CD14-positive monocyte (primary cell): ENCODE measurements at regions not wholly inside any gene's neighbourhood (a gene's known extent, or its start where the extent isn't known, plus 50 kb on each side); places are given as distances from the start of the nearest gene placed in this dataset.

Source experiments
- DNase-seq, 3 donors: peaks; one replicate each; pipeline ENCODE4 v3.0.0-alpha.2; 2011 to 2022
- H2AFZ ChIP-seq: 2 replicates; pipeline ENCODE4 v1.6.0; 2012; ENCODE audit warnings: mild to moderate bottlenecking, low read depth, low read length, inconsistent platforms; ENCODE audit not compliant: insufficient read depth, poor library complexity, severe bottlenecking
- H3K27ac ChIP-seq, 2 donors: 1 replicate in 1 of 2; 2 replicates in 1 of 2; pipeline ENCODE4 v1.5.1; 2012 to 2013; ENCODE audit warnings: low read length in 2 of 2, control low read depth in 1 of 2, inconsistent platforms in 1 of 2, low read depth in 1 of 2, mild to moderate bottlenecking in 1 of 2
- H3K27me3 ChIP-seq, 2 donors: one replicate each; pipeline versions ENCODE4 v1.6.0 to v1.6.1; 2011 to 2013; ENCODE audit warnings: low read length in 2 of 2; ENCODE audit not compliant: control insufficient read depth in 2 of 2, insufficient read depth in 2 of 2
- H3K36me3 ChIP-seq, 2 donors: replicated peaks in 1 of 2; 1 replicate in 1 of 2; 2 replicates in 1 of 2; pipeline versions ENCODE4 v1.5.1 to v1.6.1; 2012 to 2013; ENCODE audit warnings: low read length in 2 of 2, control low read depth in 1 of 2, inconsistent platforms in 1 of 2, mild to moderate bottlenecking in 1 of 2; ENCODE audit not compliant: insufficient read depth in 2 of 2, control insufficient read depth in 1 of 2
- H3K4me1 ChIP-seq, 2 donors: 1 replicate in 1 of 2; 2 replicates in 1 of 2; pipeline versions ENCODE4 v1.5.1 to v1.6.1; 2012 to 2013; ENCODE audit warnings: low read length in 2 of 2, control low read depth in 1 of 2, inconsistent platforms in 1 of 2, mild to moderate bottlenecking in 1 of 2, moderate library complexity in 1 of 2; ENCODE audit not compliant: insufficient read depth in 2 of 2, control insufficient read depth in 1 of 2
- H3K4me2 ChIP-seq: replicated peaks from 2 replicates; pipeline ENCODE3; 2012; ENCODE audit warnings: low read length, moderate library complexity, mild to moderate bottlenecking; ENCODE audit not compliant: poor library complexity, severe bottlenecking; ENCODE audit errors: extremely low read depth
- H3K4me3 ChIP-seq, 3 experiments: fragments of 200-600 bp in 1 of 3; sonication (generic) in 1 of 3; replicated peaks in 1 of 3; 1 replicate in 2 of 3; 2 replicates in 1 of 3; pipeline ENCODE4 v1.5.1; 2011 to 2013; ENCODE audit warnings: low read length in 3 of 3, mild to moderate bottlenecking in 3 of 3, control low read depth in 2 of 3, low read depth in 2 of 3, inconsistent platforms in 1 of 3, moderate library complexity in 1 of 3
- H3K79me2 ChIP-seq: 2 replicates; pipeline ENCODE4 v1.6.0; 2012; ENCODE audit warnings: mild to moderate bottlenecking, control low read depth, inconsistent platforms, low read length, moderate library complexity; ENCODE audit not compliant: insufficient read depth
- H3K9ac ChIP-seq: 2 replicates; pipeline ENCODE4 v1.6.0; 2017; ENCODE audit warnings: low read length, mild to moderate bottlenecking; ENCODE audit not compliant: insufficient read depth, poor library complexity, severe bottlenecking
- H3K9me3 ChIP-seq, 2 donors: replicated peaks in 1 of 2; 1 replicate in 1 of 2; 2 replicates in 1 of 2; pipeline versions ENCODE4 v1.5.1 to v1.6.1; 2012 to 2013; ENCODE audit warnings: low read length in 2 of 2, control low read depth in 1 of 2; ENCODE audit not compliant: control insufficient read depth in 1 of 2, insufficient read depth in 1 of 2
- H4K20me1 ChIP-seq: 2 replicates; pipeline ENCODE4 v1.6.0; 2012; ENCODE audit warnings: mild to moderate bottlenecking, low read length, control low read depth, moderate library complexity; ENCODE audit not compliant: insufficient read depth
- H3K27ac Mint-ChIP-seq, 7 donors: one replicate each; pipeline ENCODE4 v1.8.0; 2020; ENCODE audit warnings: mild to moderate bottlenecking in 7 of 7, mixed read lengths in 7 of 7, moderate library complexity in 6 of 7, inconsistent platforms in 2 of 7
- H3K27me3 Mint-ChIP-seq, 3 donors: one replicate each; pipeline ENCODE4 v1.8.0; 2021 to 2022; ENCODE audit warnings: low read depth in 3 of 3, mild to moderate bottlenecking in 3 of 3, mixed read lengths in 3 of 3, moderate library complexity in 3 of 3, inconsistent platforms in 1 of 3
- H3K36me3 Mint-ChIP-seq, 2 donors: one replicate each; pipeline ENCODE4 v1.8.0; 2020; ENCODE audit warnings: mixed read lengths in 2 of 2, inconsistent platforms in 1 of 2, mild to moderate bottlenecking in 1 of 2
- H3K4me1 Mint-ChIP-seq: one replicate; pipeline ENCODE4 v1.8.0; 2020; ENCODE audit warnings: mild to moderate bottlenecking, mixed read lengths
- H3K4me3 Mint-ChIP-seq, 2 donors: one replicate each; pipeline ENCODE4 v1.8.0; 2020; ENCODE audit warnings: mild to moderate bottlenecking in 2 of 2, mixed read lengths in 2 of 2, moderate library complexity in 1 of 2
- H3K9me3 Mint-ChIP-seq, 7 donors: one replicate each; pipeline ENCODE4 v1.8.0; 2020 to 2022; ENCODE audit warnings: mixed read lengths in 7 of 7, mild to moderate bottlenecking in 6 of 7, moderate library complexity in 6 of 7, inconsistent platforms in 2 of 7
- CTCF ChIP-seq: fragments of 200-600 bp; IDR thresholded peaks from one replicate; pipeline ENCODE4 v1.8.0; 2022; ENCODE audit warnings: antibody characterized with exemption, mild to moderate bottlenecking
- WGBS: methylation state at CpG from one replicate; pipeline ENCODE4 v1.1.5; 2013; ENCODE audit warnings: missing lambda C conversion rate; ENCODE audit not compliant: insufficient coverage; 5-methylcytosine and 5-hydroxymethylcytosine counted together
- intact Hi-C, 2 donors: fragments of 100-400 bp; cut with micrococcal nuclease; formaldehyde crosslinking; loops; one replicate each; pipeline versions ENCODE4 v1.15.0 to v1.15.1; 2023

- H3K27ac ChIP-seq, result no peak overlapping the region
- H3K27me3 ChIP-seq, result no peaks in the 10 kb centered on the region
- peaks cover 2% of the 10 kb centered on the region in 3 donors for H3K27me3 Mint-ChIP-seq
- no peak for TF ChIP-seq CTCF
- no peak overlapping the region for H3K4me3 Mint-ChIP-seq
- H3K4me1 ChIP-seq, result no peaks in the 10 kb centered on the region
- H3K4me3 ChIP-seq, result no peak overlapping the region
- H3K4me1 Mint-ChIP-seq, result no peaks in the 10 kb centered on the region
- 60% methylated on average over 1 of the region's 3 CpGs for WGBS
- no peaks in the 10 kb centered on the region for H4K20me1 ChIP-seq
- no peaks in the 10 kb centered on the region for H3K36me3 Mint-ChIP-seq
- intact Hi-C loops, result no loop called here
- H3K79me2 ChIP-seq, result no peaks in the 10 kb centered on the region
- H3K9ac ChIP-seq, result no peak overlapping the region
- DNase-seq, result no peak
- H2AFZ ChIP-seq, result no peak overlapping the region
- no peak overlapping the region for H3K27ac Mint-ChIP-seq
- H3K36me3 ChIP-seq, result no peaks in the 10 kb centered on the region
- no peaks in the 10 kb centered on the region for H3K9me3 Mint-ChIP-seq
- no peaks in the 10 kb centered on the region for H3K9me3 ChIP-seq
- no peak overlapping the region for H3K4me2 ChIP-seq
Measured at GRCh38 chr6:153944201-153944600, 94.8 kb upstream of the OPRM1 start.

- WGBS, result no CpG with 5 or more reads among the region's 1 CpG
- no peaks in the 10 kb centered on the region for H3K4me1 Mint-ChIP-seq
Measured at GRCh38 chr6:153942361-153942760, 96.7 kb upstream of the OPRM1 start.

More at GRCh38 chr6:153942361-153942760, 96.7 kb upstream of the OPRM1 start:
- no peaks in the 10 kb centered on the region for H3K36me3 ChIP-seq
- H3K9ac ChIP-seq, result no peak overlapping the region
- H3K27ac ChIP-seq, result no peak overlapping the region
- no peaks in the 10 kb centered on the region for H3K4me1 ChIP-seq
- H2AFZ ChIP-seq, result no peak overlapping the region
- no peak for TF ChIP-seq CTCF
- Mint-ChIP-seq H3K9me3 (no peaks in the 10 kb centered on the region), H3K27ac (no peak overlapping the region), H3K27me3 (peaks cover 0 to 2% (median 2%) of the 10 kb centered on the region in 3 donors), H3K4me3 (no peak overlapping the region), H3K36me3 (no peaks in the 10 kb centered on the region)
- no peak overlapping the region for H3K4me3 ChIP-seq
- H3K9me3 ChIP-seq, result no peaks in the 10 kb centered on the region
- intact Hi-C loops, result no loop called here
- no peak overlapping the region for H3K4me2 ChIP-seq
- H3K79me2 ChIP-seq, result no peaks in the 10 kb centered on the region
- no peak for DNase-seq
- H4K20me1 ChIP-seq, result no peaks in the 10 kb centered on the region
- H3K27me3 ChIP-seq, result no peaks in the 10 kb centered on the region
